Keratinocyte (primary cell): ENCODE measurements at regions not wholly inside any gene's neighbourhood (a gene's known extent, or its start where the extent isn't known, plus 50 kb on each side); places are given as distances from the start of the nearest gene placed in this dataset.

ENCODE experiments used
- DNase-seq: peaks from one replicate; pipeline ENCODE4 v3.0.0-alpha.2; 2011; ENCODE audit warnings: low read depth, missing footprints, low spot score
- FAIRE-seq: peaks from 2 replicates; lab custom pipeline; 2011; peaks lifted over from hg19 to GRCh38; lab: Jason Lieb, UNC
- H2AFZ ChIP-seq: 2 replicates; pipeline ENCODE4 v1.6.0; 2012; ENCODE audit warnings: low read length, control low read depth, inconsistent platforms; ENCODE audit not compliant: control insufficient read depth
- H3K27ac ChIP-seq: 2 replicates; pipeline ENCODE4 v1.5.1; 2011; ENCODE audit warnings: low read length; ENCODE audit not compliant: control insufficient read depth, insufficient read depth
- H3K27me3 ChIP-seq: 3 replicates; pipeline ENCODE4 v1.6.0; 2011; ENCODE audit warnings: low read length; ENCODE audit not compliant: control insufficient read depth, insufficient read depth; ENCODE audit errors: extremely low read depth
- H3K36me3 ChIP-seq, 2 experiments: 2 replicates in 1 of 2; 3 replicates in 1 of 2; pipeline ENCODE4 v1.5.1; 2011; ENCODE audit warnings: low read length in 2 of 2, mild to moderate bottlenecking in 1 of 2; ENCODE audit not compliant: control insufficient read depth in 2 of 2, insufficient read depth in 2 of 2; ENCODE audit errors: extremely low read depth in 1 of 2
- H3K4me1 ChIP-seq: 3 replicates; pipeline ENCODE4 v1.5.1; 2011; ENCODE audit warnings: low read length; ENCODE audit not compliant: control insufficient read depth, insufficient read depth; ENCODE audit errors: extremely low read depth
- H3K4me2 ChIP-seq: 3 replicates; pipeline ENCODE4 v1.6.0; 2011; ENCODE audit warnings: low read depth, low read length; ENCODE audit not compliant: control insufficient read depth, insufficient read depth; ENCODE audit errors: extremely low read depth
- H3K4me3 ChIP-seq, 3 experiments: fragments of 200-600 bp in 1 of 3; sonication (generic) in 1 of 3; 2 replicates in 2 of 3; 3 replicates in 1 of 3; pipeline ENCODE4 v1.5.1; 2011 to 2016; ENCODE audit warnings: low read length in 3 of 3, mild to moderate bottlenecking in 3 of 3, control low read depth in 2 of 3, inconsistent platforms in 1 of 3, low read depth in 1 of 3, mixed read lengths in 1 of 3, mixed run types in 1 of 3, moderate library complexity in 1 of 3; ENCODE audit not compliant: control insufficient read depth in 2 of 3, insufficient read depth in 2 of 3; ENCODE audit errors: extremely low read depth in 1 of 3
- H3K79me2 ChIP-seq: 2 replicates; pipeline ENCODE4 v1.6.0; 2012; ENCODE audit warnings: low read length; ENCODE audit not compliant: control insufficient read depth, insufficient read depth
- H3K9ac ChIP-seq: 3 replicates; pipeline ENCODE4 v1.6.0; 2011; ENCODE audit warnings: low read length; ENCODE audit not compliant: control insufficient read depth, insufficient read depth; ENCODE audit errors: extremely low read depth
- H3K9me1 ChIP-seq: 3 replicates; pipeline ENCODE4 v1.6.0; 2011; ENCODE audit warnings: low read length; ENCODE audit not compliant: control insufficient read depth, insufficient read depth; ENCODE audit errors: extremely low read depth
- H3K9me3 ChIP-seq: 2 replicates; pipeline ENCODE4 v1.5.1; 2012; ENCODE audit warnings: low read depth, low read length; ENCODE audit not compliant: control insufficient read depth
- H4K20me1 ChIP-seq: 3 replicates; pipeline ENCODE4 v1.6.0; 2011; ENCODE audit warnings: low read length; ENCODE audit not compliant: control insufficient read depth, insufficient read depth; ENCODE audit errors: extremely low read depth
- EZH2 ChIP-seq: IDR thresholded peaks from one replicate; pipeline ENCODE4 v1.6.1; 2012; ENCODE audit warnings: inconsistent platforms, mild to moderate bottlenecking, low read length, moderate library complexity
- dilution Hi-C: fragments of 300-500 bp; cut with MboI; formaldehyde crosslinking; loops from one replicate; pipeline ENCODE4 v1.7.0; 2020; ENCODE audit warnings: low sequenced_read_pairs; ENCODE audit not compliant: extremely low pct_ligation_motif_present
- TF ChIP-seq, protein P1 (sequence below), 3 experiments: IDR thresholded peaks in 1 of 3; conservative IDR thresholded peaks in 1 of 3; optimal IDR thresholded peaks in 1 of 3; 2 replicates in 2 of 3; 3 replicates in 1 of 3; pipeline versions ENCODE3 to v1.5.1; 2011; ENCODE audit warnings: low read length in 3 of 3, mild to moderate bottlenecking in 3 of 3, moderate library complexity in 2 of 3, control low read depth in 1 of 3, inconsistent platforms in 1 of 3; ENCODE audit not compliant: insufficient read depth in 2 of 3; ENCODE audit errors: extremely low read depth in 1 of 3

DNA sequence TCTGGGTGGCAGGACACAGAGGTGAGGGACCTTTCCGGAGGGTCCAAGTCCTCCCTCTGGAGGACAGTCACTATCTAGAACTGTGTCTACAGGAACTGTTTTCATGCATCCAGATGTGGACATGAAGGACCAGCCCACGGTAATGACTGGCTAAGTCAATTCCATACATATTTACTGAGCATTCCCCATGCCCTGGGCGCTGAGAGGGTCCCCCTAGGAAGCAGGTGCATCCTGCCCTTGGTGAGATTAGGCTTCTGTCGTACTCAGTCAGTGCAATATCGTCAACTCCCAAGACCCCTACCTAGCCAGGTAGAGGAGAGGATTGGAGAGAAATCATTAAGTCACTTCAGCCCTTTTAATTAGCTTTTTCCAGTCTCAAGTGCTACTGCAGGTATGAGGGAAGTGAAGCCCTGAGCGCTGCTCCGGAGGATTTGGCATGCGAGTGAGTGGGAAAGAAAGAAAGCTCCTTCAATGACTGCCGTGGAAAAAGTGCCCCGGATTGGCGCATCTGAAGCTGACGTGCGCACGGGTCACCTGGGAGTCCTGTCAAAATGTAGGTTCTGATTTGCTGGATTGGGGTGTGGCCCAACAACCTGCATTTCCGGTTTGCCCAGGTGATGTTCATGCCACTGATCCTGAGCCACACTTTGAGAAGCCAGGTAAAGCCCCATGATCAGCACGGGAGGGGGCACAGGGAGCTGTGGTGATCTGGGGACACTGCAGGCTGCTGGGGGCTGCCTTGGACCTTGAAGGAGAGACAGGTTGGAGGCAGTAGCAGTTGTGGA is 367.4 kb upstream of the TNRC6C start:
- Histone ChIP-seq H3K4me1 (peaks cover 4% of the 10 kb centered on the region), H3K9me3 (no peaks in the 10 kb centered on the region), H4K20me1 (no peaks in the 10 kb centered on the region), H3K9ac (no peak overlapping the region), H3K36me3 (no peaks in the 10 kb centered on the region), H3K9me1 (no peaks in the 10 kb centered on the region), H2AFZ (no peak overlapping the region), H3K4me2 (no peak overlapping the region), H3K79me2 (no peaks in the 10 kb centered on the region), H3K27ac (no peak overlapping the region), H3K27me3 (peaks cover 16% of the 10 kb centered on the region), H3K4me3 (no peak overlapping the region)
- DNase-seq (no peak), FAIRE-seq (no peak)
- dilution Hi-C loops = no loop called here
- TF ChIP-seq, protein P1, sequence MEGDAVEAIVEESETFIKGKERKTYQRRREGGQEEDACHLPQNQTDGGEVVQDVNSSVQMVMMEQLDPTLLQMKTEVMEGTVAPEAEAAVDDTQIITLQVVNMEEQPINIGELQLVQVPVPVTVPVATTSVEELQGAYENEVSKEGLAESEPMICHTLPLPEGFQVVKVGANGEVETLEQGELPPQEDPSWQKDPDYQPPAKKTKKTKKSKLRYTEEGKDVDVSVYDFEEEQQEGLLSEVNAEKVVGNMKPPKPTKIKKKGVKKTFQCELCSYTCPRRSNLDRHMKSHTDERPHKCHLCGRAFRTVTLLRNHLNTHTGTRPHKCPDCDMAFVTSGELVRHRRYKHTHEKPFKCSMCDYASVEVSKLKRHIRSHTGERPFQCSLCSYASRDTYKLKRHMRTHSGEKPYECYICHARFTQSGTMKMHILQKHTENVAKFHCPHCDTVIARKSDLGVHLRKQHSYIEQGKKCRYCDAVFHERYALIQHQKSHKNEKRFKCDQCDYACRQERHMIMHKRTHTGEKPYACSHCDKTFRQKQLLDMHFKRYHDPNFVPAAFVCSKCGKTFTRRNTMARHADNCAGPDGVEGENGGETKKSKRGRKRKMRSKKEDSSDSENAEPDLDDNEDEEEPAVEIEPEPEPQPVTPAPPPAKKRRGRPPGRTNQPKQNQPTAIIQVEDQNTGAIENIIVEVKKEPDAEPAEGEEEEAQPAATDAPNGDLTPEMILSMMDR (optimal IDR thresholded peaks at IDR 0.05 in 1 of 3, IDR thresholded peaks at IDR 0.05 in 1 of 3, conservative IDR thresholded peaks at IDR 0.05 in 1 of 3; ENCODE audit: extremely low read depth in 1 of 3, insufficient read depth in 2 of 3, low read length in 3 of 3) = no peak
- TF ChIP-seq EZH2 = no peak

DNA sequence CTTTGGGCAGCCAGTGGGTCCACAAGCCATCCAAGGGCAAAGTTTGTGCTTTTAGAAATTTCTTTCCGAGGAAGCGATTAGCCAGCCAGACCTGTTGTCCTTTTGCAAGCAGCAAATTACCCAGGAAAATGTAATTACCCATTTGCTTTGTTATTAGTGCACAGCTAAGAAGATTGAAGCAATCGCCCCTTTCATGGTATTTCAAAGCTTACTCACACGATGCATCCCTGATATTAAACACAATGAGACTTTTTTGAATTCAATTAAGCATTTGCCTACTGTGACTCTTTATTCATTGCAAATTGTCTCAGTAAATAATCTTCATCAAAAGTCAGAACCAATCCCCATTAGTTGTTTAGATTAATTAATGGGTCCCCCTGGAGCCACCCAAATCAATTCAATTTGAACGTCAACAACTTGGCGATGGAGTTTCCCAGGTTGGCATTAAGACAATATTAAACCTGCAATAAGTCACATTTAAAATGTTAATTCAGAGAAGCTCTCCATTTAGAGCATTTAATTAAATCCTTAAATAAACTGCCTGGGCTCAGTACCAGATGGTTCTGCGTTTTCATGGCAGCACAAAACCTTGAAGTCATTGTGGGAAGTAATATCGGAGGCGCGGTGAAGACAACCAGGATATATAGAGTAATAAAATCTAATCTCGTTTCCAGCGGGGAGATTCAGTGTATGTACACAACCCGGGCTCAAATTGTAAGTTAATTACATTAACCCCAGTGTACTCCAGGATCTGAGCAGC is 366.2 kb upstream of the TNRC6C start:
- H4K20me1 ChIP-seq = no peaks in the 10 kb centered on the region
- no peak for DNase-seq
- no peak overlapping the region for H3K9ac ChIP-seq
- H3K4me3 ChIP-seq = no peak overlapping the region
- dilution Hi-C loops = no loop called here
- no peak overlapping the region for H2AFZ ChIP-seq
- TF ChIP-seq EZH2 = no peak
- TF ChIP-seq, protein P1 (optimal IDR thresholded peaks at IDR 0.05 in 1 of 3, IDR thresholded peaks at IDR 0.05 in 1 of 3, conservative IDR thresholded peaks at IDR 0.05 in 1 of 3; ENCODE audit: extremely low read depth in 1 of 3, insufficient read depth in 2 of 3, low read length in 3 of 3) = no peak
- no peak overlapping the region for H3K4me2 ChIP-seq
- no peaks in the 10 kb centered on the region for H3K9me1 ChIP-seq
- H3K4me1 ChIP-seq = peaks cover 4% of the 10 kb centered on the region
- FAIRE-seq = no peak
- no peaks in the 10 kb centered on the region for H3K36me3 ChIP-seq
- no peaks in the 10 kb centered on the region for H3K79me2 ChIP-seq
- peaks cover 21% of the 10 kb centered on the region for H3K27me3 ChIP-seq
- no peak overlapping the region for H3K27ac ChIP-seq
- H3K9me3 ChIP-seq = no peaks in the 10 kb centered on the region
